GM18498 (cell line): ENCODE measurements at regions not wholly inside any gene's neighbourhood (a gene's known extent, or its start where the extent isn't known, plus 50 kb on each side); places are given as distances from the start of the nearest gene placed in this dataset.

Experiments
- ATAC-seq: cut with Tn5 transposase; IDR thresholded peaks from one replicate; pipeline ENCODE4 v1.9.1; 2021; ENCODE audit warnings: mild to moderate bottlenecking, moderate library complexity; ENCODE audit not compliant: unreplicated experiment

DNA sequence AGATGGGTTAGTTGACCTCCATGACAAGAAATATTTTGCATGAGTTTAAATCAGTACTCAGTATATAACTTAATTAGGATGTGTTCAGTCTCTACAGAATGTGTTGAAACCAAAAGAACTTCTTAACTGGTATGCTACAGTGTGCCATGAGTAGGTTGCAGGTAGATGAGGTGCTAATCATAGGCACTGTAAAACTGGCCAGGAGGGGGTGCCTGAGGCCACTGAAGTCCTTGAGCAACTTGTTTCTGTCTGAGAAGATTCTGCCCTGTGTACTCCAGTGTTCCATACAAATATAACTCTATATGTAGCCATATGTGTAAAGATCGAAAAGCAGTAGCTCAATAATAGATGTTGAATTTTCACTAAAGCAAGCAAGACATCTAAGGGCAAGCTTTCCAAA lies 549.2 kb upstream of the KLF12 start:
- ATAC-seq, result no peak

DNA sequence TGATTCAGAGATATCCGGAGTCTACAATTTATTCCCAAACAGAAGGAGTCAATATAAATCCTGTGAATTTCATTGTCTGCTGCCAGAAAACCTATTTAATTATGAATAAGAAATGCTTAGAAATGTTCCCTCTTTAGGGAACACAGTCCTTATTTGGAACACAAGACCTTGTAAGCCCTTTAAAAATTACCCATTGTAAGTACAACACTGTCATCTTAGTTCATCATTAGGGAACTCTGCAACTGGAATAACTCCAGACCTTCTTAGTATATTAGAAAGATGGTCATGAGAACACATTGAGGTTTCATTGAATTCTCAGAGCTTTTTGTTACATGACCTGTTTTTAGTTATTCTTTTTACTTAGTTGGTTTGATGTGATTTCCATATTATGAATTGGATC lies 548.5 kb upstream of the KLF12 start:
- no peak for ATAC-seq

DNA sequence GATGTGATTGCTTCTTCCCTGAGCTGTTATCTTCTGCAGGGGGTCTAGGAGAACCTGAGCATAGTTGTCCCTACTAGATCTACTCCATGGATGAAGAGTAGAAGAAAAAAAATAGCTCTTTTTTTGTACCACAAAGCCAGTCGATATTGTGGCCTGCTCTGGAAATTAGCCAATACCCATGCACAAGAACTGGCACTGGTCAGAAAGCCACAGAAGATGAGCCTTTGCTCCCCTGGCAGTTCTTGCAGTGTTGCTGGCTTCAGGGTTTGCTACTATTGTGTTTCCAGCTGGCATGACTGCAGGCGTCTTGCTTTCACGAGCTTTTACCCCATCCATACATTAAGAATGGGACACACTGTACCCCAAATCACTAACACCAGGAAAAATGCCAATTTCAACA lies 547.7 kb upstream of the KLF12 start:
- no peak for ATAC-seq

- ATAC-seq, result no peak
These were observed 544.2 kb upstream of the KLF12 start for GRCh38 chr13:74678308-74678965.

DNA sequence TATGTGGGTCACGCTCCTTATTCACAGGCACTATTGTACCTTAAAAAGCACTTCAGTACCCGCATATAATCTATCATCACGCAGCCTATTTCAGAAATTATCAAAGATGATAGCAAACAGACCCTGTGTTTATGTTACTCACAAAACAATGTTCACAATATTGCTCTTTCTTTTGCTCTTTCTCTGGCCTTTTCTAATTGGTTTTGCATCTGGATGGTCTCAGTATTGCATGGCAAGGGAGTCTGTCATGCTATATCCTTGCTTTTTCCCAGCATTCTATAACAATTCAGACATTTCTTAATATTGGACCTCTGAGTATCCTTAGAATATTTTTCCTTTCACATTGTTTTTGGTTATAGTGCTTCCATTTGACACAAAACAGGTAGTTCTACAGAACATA lies 541.8 kb upstream of the KLF12 start:
- no peak for ATAC-seq

GRCh38 chr13:74675182-74675581 lies 541.0 kb upstream of the KLF12 start:
- ATAC-seq, result no peak

GRCh38 chr13:74674720-74675119 lies 540.5 kb upstream of the KLF12 start:
- no peak for ATAC-seq

GRCh38 chr13:74669149-74669548 lies 534.9 kb upstream of the KLF12 start:
- no peak for ATAC-seq

DNA sequence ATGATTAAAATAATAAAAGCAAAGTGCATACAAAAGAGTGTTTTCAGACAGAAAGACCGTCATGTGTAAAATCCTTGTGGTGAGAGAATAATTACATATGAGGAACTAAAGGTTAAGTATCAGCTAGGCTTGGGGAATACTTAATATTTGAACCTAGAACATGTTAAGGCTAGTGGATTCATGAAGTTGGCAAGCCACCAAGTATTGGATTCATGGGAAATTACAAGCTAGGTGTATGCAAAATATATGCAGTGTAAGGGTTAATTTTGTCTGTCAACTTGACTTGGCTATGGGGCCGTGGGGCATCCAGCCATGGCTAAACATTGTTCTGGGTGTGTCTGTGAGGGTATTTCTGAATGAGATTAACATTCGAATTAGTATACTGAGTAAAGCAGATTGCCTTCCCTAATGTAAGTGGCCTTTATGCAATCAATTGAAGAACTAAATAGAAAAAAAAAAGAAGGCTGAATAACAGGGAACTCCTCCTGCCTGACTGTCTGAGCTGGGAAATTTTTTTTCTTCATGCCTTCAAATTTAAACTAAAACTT lies 533.5 kb upstream of the KLF12 start:
- no peak for ATAC-seq

GRCh38 chr13:74662905-74663304 lies 528.7 kb upstream of the KLF12 start:
- ATAC-seq, result no peak

DNA sequence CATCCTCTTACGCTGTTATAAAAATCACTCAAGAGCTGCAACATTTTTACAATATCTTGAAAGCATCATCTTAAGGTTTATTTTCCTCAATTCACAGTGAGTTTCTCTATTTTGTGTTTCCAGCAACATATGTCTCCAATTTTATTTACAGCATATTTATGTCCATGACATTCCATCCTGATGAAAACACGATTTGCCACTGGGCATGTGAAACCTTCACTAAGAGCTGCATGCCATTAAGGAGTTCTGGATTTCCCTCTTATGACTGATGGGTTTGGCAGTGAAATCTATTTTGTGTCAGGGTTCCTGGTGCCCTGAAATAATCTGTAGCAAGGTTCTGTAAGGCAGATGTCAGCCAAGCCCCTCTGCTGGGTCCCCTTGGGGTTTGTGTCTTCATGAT lies 527.6 kb upstream of the KLF12 start:
- no peak for ATAC-seq

DNA sequence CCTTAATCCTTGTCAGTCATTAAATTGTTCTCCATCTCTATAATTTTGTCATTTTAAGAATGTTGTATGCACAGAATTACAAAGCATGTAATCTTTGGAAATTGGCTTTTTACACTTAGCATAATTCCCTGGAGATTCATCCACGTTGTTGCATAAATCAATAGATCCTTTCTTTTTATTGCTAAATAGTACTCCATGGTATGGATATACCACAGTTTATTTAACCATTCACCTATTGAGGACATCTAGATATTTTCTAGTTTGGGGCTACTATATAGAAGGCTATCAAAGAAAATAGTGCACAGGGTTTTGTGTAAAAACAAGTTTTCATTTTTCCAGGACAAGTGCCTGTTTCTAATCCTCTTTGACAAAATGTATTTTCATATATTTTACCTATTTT lies 523.6 kb upstream of the KLF12 start:
- ATAC-seq, result no peak

GRCh38 chr13:74651121-74651520 lies 516.9 kb upstream of the KLF12 start:
- no peak for ATAC-seq

DNA sequence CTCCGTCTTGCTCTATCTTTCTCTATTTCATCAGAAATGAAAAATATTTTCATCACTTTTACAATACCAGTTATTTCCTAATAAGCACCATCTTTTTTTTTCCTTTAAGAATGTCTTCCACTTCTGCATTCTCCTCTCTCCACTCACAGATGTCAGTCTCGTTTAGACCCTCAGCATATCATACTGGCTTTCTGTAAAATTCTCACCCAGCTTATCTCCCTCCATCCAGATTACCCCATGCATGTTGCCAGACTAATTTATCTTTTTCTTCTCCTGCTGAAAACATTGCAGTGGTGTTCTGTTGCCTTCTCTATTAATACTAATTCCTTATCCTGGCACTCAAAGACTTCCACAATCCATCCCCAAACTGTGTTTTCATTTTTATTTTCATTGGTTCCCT lies 513.8 kb upstream of the KLF12 start:
- ATAC-seq, result no peak

DNA sequence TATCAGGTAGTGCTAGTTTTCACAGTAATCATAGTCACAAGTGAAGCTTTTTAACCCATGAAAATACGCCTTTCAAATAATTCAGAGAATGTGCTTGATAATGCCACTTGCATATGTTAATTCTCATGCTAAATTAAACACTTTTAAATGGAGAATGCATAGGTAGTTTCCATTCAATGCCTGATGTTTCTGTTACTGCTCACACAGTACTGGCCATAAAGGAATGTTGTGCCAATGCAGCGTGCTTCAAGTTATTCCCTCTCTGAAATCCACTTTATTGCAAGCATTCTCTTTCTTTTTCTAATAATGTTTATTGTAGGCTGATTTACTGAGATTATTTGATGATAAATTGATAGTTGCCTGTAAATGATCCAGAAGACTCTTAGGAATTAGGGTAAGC lies 513.0 kb upstream of the KLF12 start:
- ATAC-seq, result no peak

DNA sequence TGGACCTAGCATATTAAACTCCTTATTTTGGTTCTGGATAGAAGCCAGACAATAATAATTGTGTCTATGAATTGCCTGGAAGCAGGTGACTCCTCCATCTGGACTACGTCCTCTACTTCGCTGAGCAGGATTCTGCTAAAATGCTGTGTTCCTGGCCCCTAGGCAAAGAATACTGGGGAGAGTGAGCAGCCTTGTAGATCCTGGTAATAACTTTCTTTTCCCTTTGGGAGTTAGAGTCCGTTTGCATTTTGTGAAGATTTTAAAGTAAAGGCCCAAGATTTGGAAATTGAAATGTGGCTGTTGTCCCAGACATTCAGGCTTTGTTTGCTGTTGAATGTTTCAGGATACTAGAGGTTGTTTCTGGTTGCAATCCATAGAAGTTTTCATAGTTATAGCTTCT lies 511.9 kb upstream of the KLF12 start:
- no peak for ATAC-seq

DNA sequence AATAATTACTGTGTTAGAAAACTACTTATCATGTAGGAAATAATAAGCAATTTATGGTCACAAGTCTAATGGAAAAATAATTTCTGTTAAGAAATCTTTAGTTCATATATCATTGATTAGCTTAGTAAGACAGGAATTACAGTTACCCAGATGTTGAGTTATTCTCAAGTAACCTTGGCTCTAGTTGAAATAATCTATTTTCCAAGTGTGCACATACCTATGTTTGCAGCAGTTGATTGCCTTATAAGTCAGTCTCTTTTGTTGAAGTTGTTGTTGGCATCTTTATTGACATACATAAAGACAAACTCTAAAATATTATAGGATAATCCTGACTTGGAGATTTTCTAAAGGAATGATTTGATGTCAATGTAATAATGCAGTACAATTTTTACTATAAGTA lies 511.4 kb upstream of the KLF12 start:
- no peak for ATAC-seq

DNA sequence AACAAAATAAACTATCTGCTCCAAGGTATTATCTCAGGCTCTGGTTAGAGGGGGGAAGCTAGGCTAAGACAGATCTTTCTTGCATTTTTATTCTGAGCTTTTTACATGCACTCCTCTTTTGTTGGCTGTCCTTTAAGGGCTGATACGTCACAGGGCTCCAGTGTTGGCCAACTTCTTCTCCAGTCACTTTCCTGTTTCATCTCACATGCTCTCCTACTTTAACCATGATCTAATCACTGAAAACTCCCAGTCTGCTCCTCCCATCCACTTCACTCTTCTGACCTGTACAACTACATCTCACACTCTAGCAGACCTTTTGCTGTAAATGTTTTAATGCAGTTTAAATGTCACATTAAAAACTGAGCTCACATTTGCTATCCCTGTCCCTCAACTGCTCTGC lies 510.0 kb upstream of the KLF12 start:
- ATAC-seq, result no peak

DNA sequence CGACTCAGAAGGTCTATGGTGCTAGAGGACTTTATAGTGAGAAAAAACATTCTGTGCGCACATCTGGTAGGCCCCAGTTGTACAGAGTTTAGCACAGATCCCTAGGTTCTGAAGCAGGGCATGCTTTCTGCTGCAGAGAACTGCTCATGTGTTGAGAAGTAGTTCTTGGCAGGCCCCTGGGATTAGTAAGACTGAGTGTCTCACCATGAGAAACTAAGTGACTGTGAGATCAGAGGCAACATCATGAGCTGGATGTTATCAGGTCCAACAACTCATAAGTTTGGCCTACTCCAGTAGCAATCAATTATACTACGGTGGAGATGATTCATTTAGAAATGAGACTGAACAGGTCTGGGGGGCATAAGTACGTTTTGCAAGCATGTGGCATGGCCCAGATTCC lies 507.4 kb upstream of the KLF12 start:
- no peak for ATAC-seq

DNA sequence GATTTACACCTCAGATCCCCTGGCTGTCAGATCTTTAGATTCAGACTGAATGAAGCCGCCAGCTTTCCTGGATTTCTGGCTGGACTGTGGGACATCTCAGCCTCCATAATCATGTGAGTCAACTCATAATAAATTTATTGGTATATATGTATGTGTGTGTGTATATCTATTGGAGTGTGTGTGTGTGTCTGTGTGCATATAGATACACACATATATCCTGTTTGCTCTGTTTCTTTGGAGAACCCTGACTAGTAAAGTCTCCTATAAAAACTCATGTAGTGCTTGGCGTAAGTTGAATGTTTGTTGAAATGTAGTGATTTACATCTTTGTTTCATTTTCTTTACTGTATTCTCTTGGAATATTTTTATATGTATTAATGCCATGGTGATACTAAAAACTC lies 499.5 kb upstream of the KLF12 start:
- no peak for ATAC-seq

DNA sequence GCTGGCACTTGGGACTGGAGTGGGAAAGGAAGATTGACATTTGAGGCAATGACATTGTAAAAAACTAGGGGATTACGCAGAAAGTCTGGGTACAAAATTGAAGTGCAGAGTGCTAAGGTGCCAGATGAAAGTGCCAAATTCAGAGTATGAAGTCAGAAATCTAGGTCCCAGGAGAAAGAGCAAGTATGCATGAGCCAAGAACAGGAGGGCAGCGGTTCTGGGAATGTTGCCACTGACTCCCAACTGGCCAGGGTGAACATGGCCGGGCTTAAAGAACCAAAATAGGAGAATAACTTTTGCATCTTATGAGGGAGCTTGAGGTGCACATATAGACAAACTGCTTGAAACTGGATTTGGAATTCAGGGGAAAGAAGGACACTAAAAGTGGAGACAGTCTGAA lies 495.8 kb upstream of the KLF12 start:
- no peak for ATAC-seq

DNA sequence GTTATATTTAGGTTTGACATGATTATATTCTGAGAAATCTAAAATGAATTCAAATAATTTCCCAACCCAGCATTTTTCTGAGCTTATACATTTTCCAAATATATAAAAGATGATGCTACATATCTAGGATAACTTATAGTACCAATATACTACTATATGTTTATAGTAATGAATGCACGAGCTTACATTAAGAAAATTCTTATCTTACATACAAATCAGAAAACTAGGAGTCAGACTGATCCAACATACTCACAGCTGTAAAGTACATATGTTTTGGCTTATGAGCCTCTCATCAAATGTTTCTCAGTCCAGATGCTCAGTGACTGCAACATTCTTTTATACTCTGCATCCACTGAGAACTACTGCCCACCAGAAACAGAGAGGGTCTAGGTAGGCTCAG lies 491.3 kb upstream of the KLF12 start:
- no peak for ATAC-seq

DNA sequence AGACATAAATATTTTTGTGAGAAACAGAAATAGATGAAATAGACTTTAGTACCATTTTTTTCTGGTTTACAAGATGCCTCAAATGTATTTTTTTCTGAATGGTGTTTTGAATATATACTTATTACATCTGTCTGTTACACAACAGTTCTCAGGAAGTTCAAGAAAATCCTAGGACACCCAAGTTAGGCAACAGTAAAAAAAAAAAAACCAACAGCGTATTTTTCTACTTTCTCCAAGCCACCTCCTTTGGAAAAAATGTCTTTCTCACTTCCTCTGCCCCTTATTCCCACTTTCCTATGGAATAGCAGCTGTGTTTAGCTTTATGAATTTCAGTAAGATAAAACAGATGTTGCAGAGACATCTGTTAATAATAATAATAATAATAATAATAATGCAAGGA lies 489.6 kb upstream of the KLF12 start:
- ATAC-seq, result no peak
